Pancreas (tissue), 10 donors: ENCODE measurements at regions not wholly inside any gene's neighbourhood (a gene's known extent, or its start where the extent isn't known, plus 50 kb on each side); places are given as distances from the start of the nearest gene placed in this dataset.
"Not testable (repeated sequence)": the region's sequence is repeated elsewhere in the genome, so short reads cannot be mapped to it uniquely, and the experiment has no call there.

ENCODE experiments used
- ATAC-seq, 4 donors: fragments of 200-7000 bp; cut with Tn5 transposase; one replicate each; pipeline versions ENCODE4 v1.8.0 to v1.9.1; 2020; ENCODE audit warnings: mild to moderate bottlenecking in 4 of 4, moderate library complexity in 4 of 4
- DNase-seq, 6 donors: peaks; one replicate each; pipeline ENCODE4 v3.0.0-alpha.2; 2020
- FAIRE-seq: peaks from 2 replicates; lab custom pipeline; 2012; peaks lifted over from hg19 to GRCh38; lab: Jason Lieb, UNC
- H3K27ac ChIP-seq, 4 donors: fragments of 200-600 bp; sonication (generic); 1 replicate in 3 of 4; 2 replicates in 1 of 4; pipeline versions ENCODE4 v1.5.0 to v1.8.0; 2020
- H3K27me3 ChIP-seq, 4 donors: fragments of 200-600 bp; one replicate each; pipeline ENCODE4 v1.8.0; 2021
- H3K36me3 ChIP-seq, 3 donors: fragments of 200-600 bp; sonication (generic) in 1 of 3; one replicate each; pipeline versions ENCODE4 v1.5.0 to v1.8.0; 2020 to 2021
- H3K4me1 ChIP-seq, 3 donors: fragments of 200-600 bp; one replicate each; pipeline ENCODE4 v1.8.0; 2021
- H3K4me3 ChIP-seq, 4 donors: fragments of 200-600 bp; sonication (generic) in 2 of 4; one replicate each; pipeline versions ENCODE4 v1.5.0 to v1.8.0; 2020 to 2021
- H3K9me3 ChIP-seq, 4 donors: fragments of 200-600 bp; one replicate each; pipeline ENCODE4 v1.8.0; 2021
- CTCF ChIP-seq, 4 donors: fragments of 200-600 bp; sonication (generic) in 3 of 4; IDR thresholded peaks; one replicate each; pipeline versions ENCODE4 v1.5.0 to v1.8.0; 2021; ENCODE audit warnings: antibody characterized with exemption in 4 of 4
- WGBS, 2 donors: extraction: QIAGEN DNeasy Blood & Tissue Kit; methylation state at CpG; one replicate each; pipeline ENCODE4 v1.1.7; 2013; 5-methylcytosine and 5-hydroxymethylcytosine counted together
- intact Hi-C, 3 donors: fragments of 100-400 bp; cut with DNase I; formaldehyde crosslinking; loops; one replicate each; pipeline versions ENCODE4 v1.11.1 to v1.14.2; 2022
- donor health status: healthy with polysubstance abuse.
- donor health status: DM: no; HTN: no; CAD: no; lungs with moderate emphysema.
- donor health status: DM: no; HTN: no; CAD: no.
- donor health status: control.
- donor health status: control.
- donor health status: Bipolar disorder and iron deficiency.
- donor health status: DM: yes; HTN: yes; CAD: no.
- donor health status: DM: no; HTN: no; CAD: no.
- donor health status: DM: no; HTN: no; CAD: no.
- donor health status: DM: yes; HTN: yes; CAD: no.

- DNase-seq: no peak
- no peak for TF ChIP-seq CTCF (IDR thresholded peaks at IDR 0.05)
- Histone ChIP-seq H3K4me1 (no peaks in the 10 kb centered on the region), H3K27me3 (peaks cover 0 to 4% (median 0%) of the 10 kb centered on the region in 4 donors), H3K4me3 (no peak overlapping the region), H3K36me3 (no peaks in the 10 kb centered on the region), H3K9me3 (no peaks in the 10 kb centered on the region), H3K27ac (no peak overlapping the region)
- 52 to 57% methylated on average over 3 of the region's 3 CpGs for WGBS, 2 donors
- no peak for ATAC-seq
- FAIRE-seq: no peak
- intact Hi-C loops: no loop called here
These were observed 115.9 kb upstream of the RAI2 start for GRCh38 chrX:17976955-17977354.

GRCh38 chrX:17975349-17975748 lies 114.3 kb upstream of the RAI2 start:
- H3K27ac ChIP-seq, H3K4me1 ChIP-seq, ATAC-seq, H3K27me3 ChIP-seq, DNase-seq, FAIRE-seq, intact Hi-C loops, H3K9me3 ChIP-seq, H3K4me3 ChIP-seq, H3K36me3 ChIP-seq: not testable (repeated sequence)
- 74 to 83% methylated on average over 5 of the region's 5 CpGs for WGBS, 2 donors

- 48 to 49% methylated on average over 8 of the region's 8 CpGs for WGBS, 2 donors
- Histone ChIP-seq H3K27me3 (no peaks in the 10 kb centered on the region), H3K4me1 (no peaks in the 10 kb centered on the region), H3K36me3 (no peaks in the 10 kb centered on the region), H3K27ac (no peak overlapping the region), H3K4me3 (no peak overlapping the region), H3K9me3 (no peaks in the 10 kb centered on the region)
- DNase-seq: no peak
- ATAC-seq: no peak
- no peak for TF ChIP-seq CTCF (IDR thresholded peaks at IDR 0.05)
- FAIRE-seq: no peak
- intact Hi-C loops: no loop called here
These were observed 107.3 kb upstream of the RAI2 start for GRCh38 chrX:17968367-17968766.

GRCh38 chrX:17967888-17968287 lies 106.8 kb upstream of the RAI2 start:
- WGBS, 2 donors: 20 to 32% methylated on average over 3 of the region's 3 CpGs
- Histone ChIP-seq H3K4me3 (no peak overlapping the region), H3K27me3 (no peaks in the 10 kb centered on the region), H3K36me3 (no peaks in the 10 kb centered on the region), H3K27ac (no peak overlapping the region), H3K4me1 (no peaks in the 10 kb centered on the region), H3K9me3 (no peaks in the 10 kb centered on the region)
- intact Hi-C loops: no loop called here
- FAIRE-seq (no peak), DNase-seq (peak in 2 of 6 donors; percentile 15 to 40), ATAC-seq (peak in 3 of 4 donors; percentile 80 to 96 (median 95))
- no peak for TF ChIP-seq CTCF (IDR thresholded peaks at IDR 0.05)

- intact Hi-C loops: no loop called here
- H3K4me3 ChIP-seq: no peak overlapping the region
- H3K27ac ChIP-seq: no peak overlapping the region
- FAIRE-seq (no peak), DNase-seq (no peak), ATAC-seq (no peak)
- no peaks in the 10 kb centered on the region for H3K9me3 ChIP-seq
- TF ChIP-seq CTCF (IDR thresholded peaks at IDR 0.05): no peak
- H3K4me1 ChIP-seq: no peaks in the 10 kb centered on the region
- H3K27me3 ChIP-seq: no peaks in the 10 kb centered on the region
- 73 to 89% methylated on average over 1 of the region's 1 CpG for WGBS, 2 donors
- no peaks in the 10 kb centered on the region for H3K36me3 ChIP-seq
These were observed 103.8 kb upstream of the RAI2 start for GRCh38 chrX:17964871-17965270.
